GM18858 (cell line): ENCODE measurements at regions not wholly inside any gene's neighbourhood (a gene's known extent, or its start where the extent isn't known, plus 50 kb on each side); places are given as distances from the start of the nearest gene placed in this dataset.
"Not testable (repeated sequence)": the region's sequence is repeated elsewhere in the genome, so short reads cannot be mapped to it uniquely, and the experiment has no call there.

Experiments used
- ATAC-seq: cut with Tn5 transposase; IDR thresholded peaks from one replicate; pipeline ENCODE4 v1.9.1; 2021; ENCODE audit not compliant: unreplicated experiment

DNA sequence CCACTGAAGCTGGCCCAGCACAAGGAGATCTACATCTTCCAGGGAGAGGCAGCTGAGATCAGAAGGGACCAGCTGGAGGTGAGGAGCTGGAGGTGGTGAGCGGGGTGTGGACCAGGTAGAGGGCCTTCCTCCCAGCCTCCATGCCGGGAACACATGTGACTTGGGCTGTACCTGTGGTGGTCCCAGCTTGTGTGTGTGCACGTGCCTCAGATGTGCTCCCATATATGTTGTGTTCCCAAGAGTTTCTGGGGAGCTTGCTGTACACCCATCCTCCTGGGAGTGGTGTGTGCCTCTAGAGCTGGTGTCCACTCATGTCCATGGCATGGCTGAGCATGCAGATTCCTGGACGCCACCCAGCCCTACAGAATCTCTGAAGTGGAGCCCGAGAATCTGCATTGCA, 183.7 kb upstream of the AKAP13 start:
- ATAC-seq, result not testable (repeated sequence)

DNA sequence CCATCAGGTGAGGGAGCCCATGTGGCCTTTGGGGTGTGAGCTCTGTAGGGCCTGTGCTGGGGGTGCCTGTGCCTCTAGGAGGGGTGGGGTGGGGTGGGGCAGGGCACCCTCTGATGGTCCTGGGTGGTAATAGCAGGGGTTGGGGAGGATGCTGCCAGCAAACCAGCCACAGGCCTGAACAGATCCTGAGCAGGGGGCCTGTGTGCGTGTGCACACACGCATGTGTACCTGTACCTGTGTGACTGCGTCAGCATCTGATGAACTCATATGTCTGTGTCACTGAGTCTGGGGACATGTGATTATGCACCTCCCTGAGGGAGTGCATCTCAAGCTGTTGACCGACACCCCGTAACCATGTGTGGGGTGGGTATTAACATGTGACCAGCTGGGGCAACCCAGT, 182.8 kb upstream of the AKAP13 start:
- ATAC-seq, result not testable (repeated sequence)

DNA sequence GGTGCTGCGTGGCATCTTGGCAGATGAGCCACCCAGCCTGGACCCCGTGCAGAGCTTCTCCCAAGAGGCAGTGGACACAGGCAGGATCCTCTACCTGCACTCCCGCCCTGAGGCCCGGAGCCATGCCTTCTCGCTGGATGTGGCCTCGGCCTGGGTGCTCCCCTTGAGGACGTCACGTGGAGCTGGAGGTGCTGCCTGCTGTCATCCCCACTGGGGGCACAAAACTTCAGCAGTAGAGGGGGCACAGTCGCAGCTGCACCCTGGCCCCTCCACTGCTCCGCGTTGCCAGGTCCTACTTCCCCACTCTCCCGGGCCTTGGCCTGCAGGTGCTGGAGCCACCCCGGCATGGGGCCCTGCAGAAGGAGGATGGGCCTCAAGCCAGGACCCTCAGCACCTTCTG, 182.0 kb upstream of the AKAP13 start:
- ATAC-seq, result not testable (repeated sequence)

DNA sequence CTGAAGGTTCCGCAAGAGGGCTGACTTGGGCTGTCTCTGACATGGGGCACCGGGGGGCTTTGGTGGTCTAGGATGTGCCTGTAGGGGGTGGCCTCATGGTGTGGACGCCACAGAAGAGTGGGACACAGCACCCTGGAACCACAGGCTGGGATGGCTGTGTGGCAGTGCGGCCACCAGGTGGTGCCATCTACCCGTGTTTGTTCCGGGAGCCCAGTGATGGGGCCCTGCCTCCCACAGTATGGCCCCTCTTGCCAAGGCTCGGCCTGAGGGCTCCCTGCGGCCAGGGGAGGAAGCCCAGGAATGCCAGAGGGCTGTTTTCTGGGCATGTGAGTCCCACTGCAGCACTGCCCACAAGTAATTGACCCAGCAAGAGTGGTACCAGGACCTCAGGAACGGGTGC, 180.2 kb upstream of the AKAP13 start:
- ATAC-seq, result not testable (repeated sequence)

DNA sequence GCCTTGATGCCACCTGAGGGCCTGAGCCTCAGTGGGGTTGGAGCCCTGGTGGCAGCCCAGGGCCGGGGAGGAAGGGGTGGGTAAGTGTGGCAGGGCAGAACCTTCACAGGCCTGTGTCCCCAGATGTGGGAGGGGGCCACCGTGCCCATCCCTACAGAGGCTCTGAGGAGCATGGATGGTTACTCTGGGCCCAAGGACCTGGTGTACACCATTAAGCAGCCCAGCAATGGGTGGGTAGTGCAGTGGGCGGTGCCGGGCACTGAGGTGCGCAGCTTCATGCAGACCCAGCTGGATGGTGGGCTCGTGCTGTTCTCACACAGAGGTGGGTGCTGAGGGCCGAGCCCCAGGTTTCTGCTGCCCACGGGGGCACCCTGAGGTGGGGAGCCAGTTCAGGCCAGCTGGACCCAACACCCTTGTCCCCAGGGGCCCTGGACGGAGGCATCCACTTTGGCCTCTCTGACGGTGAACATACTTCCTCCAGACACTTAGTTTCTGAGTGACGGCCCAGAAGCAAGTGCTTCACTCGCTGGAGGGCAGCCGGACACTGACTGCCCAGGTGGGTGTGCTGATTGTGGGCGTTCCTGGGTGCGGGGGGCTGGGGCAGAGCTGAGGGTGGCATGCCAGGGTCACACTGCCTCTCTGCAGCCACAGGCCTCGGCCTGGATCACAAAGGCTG, 179.1 kb upstream of the AKAP13 start:
- not testable (repeated sequence) for ATAC-seq

DNA sequence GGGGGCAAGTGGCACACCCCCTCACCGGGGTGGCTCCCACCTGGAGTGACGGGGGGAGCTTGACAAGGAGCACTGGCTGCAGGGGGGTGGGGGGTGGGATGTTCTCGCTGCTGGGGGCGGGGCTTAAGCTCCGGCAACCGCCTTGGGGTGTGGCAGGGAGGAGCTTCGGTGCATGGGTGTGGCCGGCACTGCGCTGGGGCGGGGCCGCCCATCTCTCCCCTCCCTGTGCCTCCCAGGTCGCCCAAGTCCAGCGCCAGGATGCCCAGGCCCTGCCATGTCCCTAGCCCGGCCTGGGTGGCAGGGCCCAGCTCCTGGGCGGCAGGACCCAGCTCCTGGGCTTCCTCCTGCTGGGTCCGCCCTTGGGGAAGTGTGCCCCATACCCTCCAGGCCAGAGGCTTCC, 175.9 kb upstream of the AKAP13 start:
- not testable (repeated sequence) for ATAC-seq

DNA sequence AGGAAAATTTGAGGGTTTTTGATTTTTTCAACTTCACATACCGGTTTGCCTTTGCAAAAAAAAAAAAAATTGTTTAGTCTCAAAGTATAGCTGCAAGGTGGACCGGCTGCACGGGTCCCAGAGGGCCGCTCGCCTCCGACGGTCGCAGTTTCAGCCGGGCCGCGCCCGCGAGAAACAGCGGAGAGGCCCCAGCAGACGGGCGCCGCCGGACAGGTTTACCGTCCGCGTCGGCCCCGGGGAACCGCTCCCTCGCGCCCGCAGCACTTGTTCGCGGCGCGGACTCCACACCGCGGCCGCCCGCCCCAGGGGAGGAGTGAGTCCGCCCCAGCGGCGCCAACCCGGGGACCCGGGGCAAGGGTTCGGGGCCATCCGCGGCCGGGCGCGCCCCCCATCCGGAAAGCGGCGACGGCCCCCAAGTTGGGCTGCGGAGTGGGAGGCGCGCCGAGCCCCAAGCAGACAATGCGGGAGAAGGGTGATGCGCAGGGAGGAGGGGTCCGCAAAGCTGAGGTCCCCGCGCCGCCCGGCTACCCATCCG, 146.5 kb upstream of the AKAP13 start:
- not testable (repeated sequence) for ATAC-seq

GRCh38 chr15:85234450-85235196, 145.8 kb upstream of the AKAP13 start:
- ATAC-seq, result not testable (repeated sequence)

DNA sequence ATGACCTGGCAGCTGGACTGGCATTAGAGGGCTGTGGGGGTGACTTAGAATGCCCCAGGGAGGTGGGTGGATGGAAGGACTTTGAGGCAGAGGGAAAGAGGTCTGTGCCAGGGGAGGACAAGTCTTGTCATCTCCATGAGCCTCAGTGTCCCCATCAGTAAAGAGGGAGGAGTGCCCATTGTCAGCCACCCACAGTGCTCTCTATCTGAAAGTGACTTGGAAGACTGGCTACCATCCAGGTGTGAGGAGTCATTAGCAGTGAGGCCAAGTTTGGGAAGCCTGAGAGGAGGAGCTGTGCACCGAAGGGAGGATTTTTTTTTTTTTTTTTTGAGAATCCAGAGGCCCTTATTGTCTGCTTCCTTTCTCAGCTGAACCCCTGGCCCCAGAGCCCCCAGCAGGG, 136.3 kb upstream of the AKAP13 start:
- ATAC-seq, result not testable (repeated sequence)

DNA sequence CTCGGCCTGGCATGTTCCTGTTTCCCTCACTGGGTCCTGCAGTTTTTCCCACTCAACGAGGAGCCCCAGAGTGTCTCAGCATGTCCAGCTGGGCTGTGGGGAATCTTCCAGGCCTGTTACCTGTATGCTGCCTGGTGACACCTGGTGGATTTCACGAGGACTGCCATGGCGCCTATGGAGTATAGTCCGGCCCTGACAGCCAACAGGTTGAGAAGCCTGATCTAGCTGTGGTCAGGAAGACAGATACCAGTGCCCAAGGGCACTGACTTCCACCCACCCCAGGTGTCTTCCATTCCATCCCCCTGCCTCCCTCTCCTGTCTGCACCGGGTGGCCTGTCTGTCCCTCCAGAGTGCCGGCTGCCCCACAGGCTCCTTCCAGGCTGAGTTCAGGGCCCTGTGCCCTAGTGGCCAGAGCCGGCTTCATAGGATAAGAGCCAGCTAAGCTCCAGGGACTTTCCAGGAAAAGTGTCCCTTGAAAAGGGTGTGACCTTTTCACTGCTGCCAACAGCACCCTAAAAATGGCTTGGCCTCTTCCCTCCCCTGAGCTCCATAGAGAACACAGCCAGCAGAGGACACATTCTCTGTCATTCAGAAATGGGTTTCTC, 129.4 kb upstream of the AKAP13 start:
- ATAC-seq, result not testable (repeated sequence)

DNA sequence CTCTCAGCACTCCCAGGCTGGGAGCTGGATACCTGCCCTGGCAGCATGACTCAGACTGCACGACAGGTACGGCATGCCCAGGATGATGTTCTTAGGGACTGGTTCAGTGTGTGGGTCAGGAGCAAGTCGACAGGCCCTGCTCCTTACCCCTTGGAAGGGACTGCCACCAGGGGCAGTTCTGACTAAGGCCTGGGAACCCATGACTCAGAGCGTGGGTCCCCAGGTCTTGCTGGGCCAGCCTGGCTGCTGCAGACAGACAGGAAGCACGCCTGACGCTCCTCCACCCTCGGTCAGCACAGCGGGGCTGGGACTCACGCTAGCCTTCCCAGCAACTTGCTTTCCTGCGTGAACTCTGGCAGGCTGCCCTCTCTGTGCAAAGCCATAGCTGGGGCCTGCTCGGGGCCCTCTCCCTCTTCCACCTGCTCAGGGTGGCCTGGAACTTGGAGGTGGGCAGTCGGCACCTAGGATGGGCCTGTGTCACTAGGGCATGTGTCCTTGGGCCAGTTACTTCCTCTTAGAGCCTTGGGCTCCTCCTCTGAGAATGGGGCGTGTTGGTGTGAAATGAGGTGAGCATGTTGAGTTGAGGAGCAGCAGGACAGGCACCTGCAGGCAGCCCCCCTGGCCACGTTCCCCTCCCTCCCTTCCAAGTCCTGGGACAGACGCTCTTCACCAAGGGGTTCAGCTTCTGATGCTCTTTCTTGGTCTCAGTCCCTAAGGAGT, 127.0 kb upstream of the AKAP13 start:
- ATAC-seq, result peak; percentile 72

GRCh38 chr15:85254961-85255360, 125.4 kb upstream of the AKAP13 start:
- not testable (repeated sequence) for ATAC-seq

GRCh38 chr15:85255502-85255901, 124.9 kb upstream of the AKAP13 start:
- ATAC-seq, result not testable (repeated sequence)

DNA sequence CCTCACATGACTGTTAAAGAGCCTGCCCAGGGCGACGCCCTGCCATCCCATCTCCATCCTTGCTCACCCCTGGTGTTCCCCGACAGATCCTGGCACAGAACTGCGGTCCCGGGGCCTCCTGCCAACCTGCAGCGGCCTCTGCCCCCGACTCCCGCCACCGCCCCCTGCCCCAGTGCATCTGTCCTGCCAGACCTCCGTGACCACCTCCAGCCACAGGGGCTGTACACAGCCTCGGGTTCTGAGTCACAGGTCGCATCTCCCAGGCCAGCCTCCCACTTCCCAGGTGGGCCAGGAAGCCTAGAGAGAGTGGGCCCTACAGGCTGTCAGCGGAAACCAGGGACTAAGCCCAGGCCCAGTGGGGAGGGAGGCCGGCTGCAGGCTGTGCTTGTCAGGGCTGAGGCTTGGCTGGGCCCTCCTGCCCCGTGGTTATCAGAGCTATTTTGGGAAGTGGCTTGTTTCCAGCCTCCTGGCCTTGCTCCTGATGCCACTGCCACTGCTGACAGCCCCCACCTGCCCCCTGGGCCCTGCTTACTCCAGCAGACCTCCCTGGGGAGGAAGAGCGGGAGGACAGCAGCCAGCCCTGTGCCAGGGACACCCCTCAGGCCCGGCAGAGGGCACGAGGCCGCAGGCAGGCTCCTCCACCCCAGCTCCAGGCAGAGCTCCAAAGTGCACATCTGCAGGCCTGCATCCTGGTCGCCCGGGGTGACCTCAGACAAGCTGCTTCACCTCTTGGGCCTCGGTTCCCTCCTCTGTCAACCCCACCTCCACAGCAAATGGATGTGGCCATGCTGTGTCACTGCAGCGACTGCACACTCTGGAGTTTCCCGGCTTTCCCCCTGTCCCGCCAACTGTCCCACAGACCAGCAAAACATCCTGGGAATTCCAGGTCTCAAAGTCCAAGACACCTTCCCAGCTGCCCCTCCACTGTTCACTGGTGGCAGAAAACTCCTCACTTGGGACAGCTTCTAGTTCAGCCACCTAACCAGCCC, 124.1 kb upstream of the AKAP13 start:
- not testable (repeated sequence) for ATAC-seq

GRCh38 chr15:85258062-85258445, 122.3 kb upstream of the AKAP13 start:
- not testable (repeated sequence) for ATAC-seq

DNA sequence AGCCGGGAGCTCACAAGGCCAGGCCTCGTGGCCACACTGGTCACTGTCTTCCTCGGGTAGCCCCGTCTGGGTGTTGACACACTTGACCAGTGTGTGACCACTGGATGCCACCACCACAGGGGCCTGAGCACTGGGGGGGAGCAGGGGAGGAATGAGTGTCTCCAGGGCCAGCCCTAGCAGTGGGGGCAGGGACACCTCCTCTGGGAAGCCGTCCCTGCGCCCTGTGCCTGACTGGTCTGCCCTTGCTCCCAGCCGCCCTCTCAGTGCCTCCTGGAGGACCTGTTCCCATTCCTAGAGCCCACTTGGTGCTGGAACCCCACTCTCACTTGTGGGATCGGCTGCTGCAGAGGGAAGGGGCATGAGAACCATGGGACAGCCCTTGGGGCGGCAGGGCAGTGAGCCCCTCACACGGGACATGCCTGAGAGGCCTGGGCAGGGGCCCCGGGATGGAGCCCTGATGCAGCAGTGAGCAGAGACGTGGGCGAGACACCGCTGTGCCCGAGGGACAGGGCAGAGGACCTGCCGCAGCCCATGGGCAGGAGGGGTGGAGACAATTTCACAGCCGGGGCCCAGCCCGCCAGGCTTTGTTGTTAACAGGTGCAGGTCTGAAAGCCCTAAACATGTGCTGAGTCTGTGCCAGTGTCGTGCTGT, 121.7 kb upstream of the AKAP13 start:
- ATAC-seq, result not testable (repeated sequence)

DNA sequence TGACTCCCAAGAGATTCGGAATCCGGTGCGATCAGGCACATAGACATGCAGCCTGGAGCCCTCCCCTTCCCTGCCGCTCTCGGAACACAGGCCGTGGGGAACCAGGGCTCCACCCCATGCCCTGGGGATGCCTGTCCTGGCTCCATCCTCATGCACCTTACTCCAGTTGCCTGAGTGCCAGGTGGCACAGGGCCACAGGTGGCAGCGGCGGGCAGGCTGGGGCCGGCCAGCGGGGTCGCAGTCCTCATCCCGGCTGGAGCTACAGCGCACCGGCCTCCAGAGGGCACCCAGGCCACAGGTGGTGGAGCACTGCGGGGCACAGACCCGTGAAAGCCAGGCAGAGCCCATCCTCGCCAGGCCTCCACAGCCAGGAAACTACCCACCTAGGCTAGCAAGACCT, 119.9 kb upstream of the AKAP13 start:
- ATAC-seq, result not testable (repeated sequence)

DNA sequence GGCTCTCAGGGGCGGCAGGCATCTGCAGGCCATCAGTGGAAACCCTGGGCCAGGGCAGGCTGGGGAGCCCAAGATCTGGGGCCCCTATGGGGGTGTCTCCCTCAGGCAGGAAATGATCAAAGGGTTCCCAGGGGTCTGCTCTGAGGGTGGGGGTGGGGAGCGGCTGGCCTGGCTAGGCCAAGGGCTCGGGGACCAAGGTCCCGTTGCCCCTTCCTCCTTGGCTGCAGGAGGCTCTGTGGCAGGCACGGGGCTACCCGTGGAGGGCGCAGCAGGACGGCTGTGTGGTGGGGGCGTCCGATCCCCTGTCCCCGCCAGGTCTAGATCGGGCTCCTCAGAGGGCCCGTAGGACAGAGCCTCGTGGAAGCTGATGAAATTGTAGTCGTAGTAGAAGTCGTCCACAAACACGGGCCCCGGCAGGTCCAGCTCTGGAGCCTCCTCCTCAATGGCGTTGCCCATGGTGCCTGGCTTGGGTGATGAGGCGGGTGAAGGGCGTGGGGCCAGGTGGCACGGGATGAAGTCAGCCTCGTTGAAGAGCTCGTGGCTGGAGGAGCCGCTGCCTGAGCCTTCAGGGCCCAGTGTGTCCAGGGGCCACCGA, 117.8 kb upstream of the AKAP13 start:
- ATAC-seq, result not testable (repeated sequence)

GRCh38 chr15:85263842-85264440, 116.5 kb upstream of the AKAP13 start:
- ATAC-seq, result not testable (repeated sequence)
